ENCODE measurements at regions not wholly inside any gene's neighbourhood (a gene's known extent, or its start where the extent isn't known, plus 50 kb on each side); places are given as distances from the start of the nearest gene placed in this dataset.

DNA sequence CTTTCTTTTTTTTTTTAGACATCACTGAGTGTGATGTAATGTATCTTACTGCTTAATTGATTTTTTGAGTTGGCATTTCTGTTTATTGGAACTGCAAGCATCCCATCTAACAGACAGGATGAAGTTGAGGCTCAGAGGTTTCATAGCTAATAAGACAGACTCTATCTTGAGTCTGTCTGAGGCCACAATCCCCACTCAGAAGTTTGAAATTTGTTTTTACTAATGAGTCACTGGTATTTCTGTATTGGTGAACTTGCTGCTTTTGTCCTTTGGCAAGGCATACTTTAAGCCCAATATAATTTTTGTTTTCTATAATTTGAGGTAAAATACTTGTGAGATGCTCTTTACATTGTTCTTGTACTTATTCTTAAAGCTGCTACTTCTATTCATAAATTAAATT, 491.2 kb downstream of the PSAT1 start:
- TF ChIP-seq ARNT (IDR thresholded peaks at IDR 0.05): no peak
- no peak for TF ChIP-seq CTBP1 (IDR thresholded peaks at IDR 0.05; ENCODE audit: borderline replicate concordance)
